ENCODE measurements at regions not wholly inside any gene's neighbourhood (a gene's known extent, or its start where the extent isn't known, plus 50 kb on each side); places are given as distances from the start of the nearest gene placed in this dataset.

GRCh38 chr4:115944146-115944905 lies 830.9 kb upstream of the NDST4 start:
- TF ChIP-seq, protein P1, sequence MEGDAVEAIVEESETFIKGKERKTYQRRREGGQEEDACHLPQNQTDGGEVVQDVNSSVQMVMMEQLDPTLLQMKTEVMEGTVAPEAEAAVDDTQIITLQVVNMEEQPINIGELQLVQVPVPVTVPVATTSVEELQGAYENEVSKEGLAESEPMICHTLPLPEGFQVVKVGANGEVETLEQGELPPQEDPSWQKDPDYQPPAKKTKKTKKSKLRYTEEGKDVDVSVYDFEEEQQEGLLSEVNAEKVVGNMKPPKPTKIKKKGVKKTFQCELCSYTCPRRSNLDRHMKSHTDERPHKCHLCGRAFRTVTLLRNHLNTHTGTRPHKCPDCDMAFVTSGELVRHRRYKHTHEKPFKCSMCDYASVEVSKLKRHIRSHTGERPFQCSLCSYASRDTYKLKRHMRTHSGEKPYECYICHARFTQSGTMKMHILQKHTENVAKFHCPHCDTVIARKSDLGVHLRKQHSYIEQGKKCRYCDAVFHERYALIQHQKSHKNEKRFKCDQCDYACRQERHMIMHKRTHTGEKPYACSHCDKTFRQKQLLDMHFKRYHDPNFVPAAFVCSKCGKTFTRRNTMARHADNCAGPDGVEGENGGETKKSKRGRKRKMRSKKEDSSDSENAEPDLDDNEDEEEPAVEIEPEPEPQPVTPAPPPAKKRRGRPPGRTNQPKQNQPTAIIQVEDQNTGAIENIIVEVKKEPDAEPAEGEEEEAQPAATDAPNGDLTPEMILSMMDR (IDR thresholded peaks at IDR 0.05; ENCODE audit: insufficient read depth, low read length): no peak
- TF ChIP-seq REST (IDR thresholded peaks at IDR 0.05; ENCODE audit: insufficient replicate concordance, low read depth) (no peak), GABPA (IDR thresholded peaks at IDR 0.05; ENCODE audit: low read depth) (no peak), POLR2AphosphoS5 (IDR thresholded peaks at IDR 0.05; ENCODE audit: low read depth) (no peak)

Measured in HL-60 (cell line).